Testis (tissue), 2 donors: ENCODE measurements at regions not wholly inside any gene's neighbourhood (a gene's known extent, or its start where the extent isn't known, plus 50 kb on each side); places are given as distances from the start of the nearest gene placed in this dataset.

Source experiments
- DNase-seq: peaks from one replicate; pipeline ENCODE4 v3.0.0-alpha.2; 2019
- H3K27ac ChIP-seq, 2 donors: fragments of 200-600 bp; sonication (generic); one replicate each; pipeline ENCODE4 v1.5.1; 2019
- H3K27me3 ChIP-seq: fragments of 200-600 bp; sonication (generic); one replicate; pipeline ENCODE4 v1.5.1; 2019
- H3K36me3 ChIP-seq: fragments of 200-600 bp; sonication (generic); one replicate; pipeline ENCODE4 v1.5.1; 2017; ENCODE audit warnings: low read depth; ENCODE audit errors: missing control alignments
- H3K4me1 ChIP-seq: fragments of 200-600 bp; sonication (generic); one replicate; pipeline ENCODE4 v1.5.1; 2019
- H3K4me3 ChIP-seq, 2 donors: fragments of 200-600 bp; sonication (generic); one replicate each; pipeline ENCODE4 v1.5.1; 2017 to 2019
- H3K9me3 ChIP-seq: fragments of 200-600 bp; sonication (generic); one replicate; pipeline ENCODE4 v1.5.1; 2017
- CTCF ChIP-seq, 3 experiments: fragments of 450-650 bp in 2 of 3; fragments of 200-600 bp in 1 of 3; sonication (generic) in 1 of 3; IDR thresholded peaks; one replicate each; pipeline ENCODE4 v1.5.1; 2016 to 2019; ENCODE audit warnings: antibody characterized with exemption in 3 of 3, mild to moderate bottlenecking in 2 of 3, moderate library complexity in 1 of 3
- POLR2A ChIP-seq: fragments of 450-650 bp; IDR thresholded peaks from one replicate; pipeline ENCODE4 v1.6.1; 2017; ENCODE audit warnings: antibody characterized with exemption, mild to moderate bottlenecking, moderate library complexity
- WGBS, 2 donors: methylation state at CpG; one replicate each; pipeline ENCODE4 v1.1.5; 2018; 5-methylcytosine and 5-hydroxymethylcytosine counted together
- intact Hi-C: fragments of 100-400 bp; cut with DNase I; formaldehyde crosslinking; loops from one replicate; pipeline ENCODE4 v1.15.1; 2023; ENCODE audit warnings: low total_unique reads

- Histone ChIP-seq H3K4me1 (no peaks in the 10 kb centered on the region), H3K27ac (no peak overlapping the region), H3K36me3 (no peaks in the 10 kb centered on the region), H3K27me3 (no peaks in the 10 kb centered on the region), H3K9me3 (no peaks in the 10 kb centered on the region), H3K4me3 (no peak overlapping the region)
- WGBS, 2 donors = 68 to 88% methylated on average over 6 of the region's 6 CpGs
- TF ChIP-seq POLR2A (no peak), CTCF (IDR thresholded peaks at IDR 0.05) (no peak)
- intact Hi-C loops = no loop called here
- DNase-seq = no peak
These were observed 323.0 kb upstream of the SEMA6D start for GRCh38 chr15:47394286-47394809.

GRCh38 chr15:47395076-47395475, 322.2 kb upstream of the SEMA6D start:
- H3K36me3 ChIP-seq = no peaks in the 10 kb centered on the region
- no peak for DNase-seq
- H3K4me3 ChIP-seq = no peak overlapping the region
- H3K9me3 ChIP-seq = no peaks in the 10 kb centered on the region
- no peaks in the 10 kb centered on the region for H3K4me1 ChIP-seq
- H3K27me3 ChIP-seq = no peaks in the 10 kb centered on the region
- H3K27ac ChIP-seq = no peak overlapping the region
- intact Hi-C loops = no loop called here
- TF ChIP-seq CTCF (IDR thresholded peaks at IDR 0.05) = no peak
- no peak for TF ChIP-seq POLR2A

- intact Hi-C loops = no loop called here
- WGBS, 2 donors = 73 to 82% methylated on average over 2 of the region's 2 CpGs
- no peak overlapping the region for H3K27ac ChIP-seq
- H3K27me3 ChIP-seq = no peaks in the 10 kb centered on the region
- no peaks in the 10 kb centered on the region for H3K36me3 ChIP-seq
- H3K9me3 ChIP-seq = no peaks in the 10 kb centered on the region
- no peak for DNase-seq
- no peak overlapping the region for H3K4me3 ChIP-seq
- H3K4me1 ChIP-seq = no peaks in the 10 kb centered on the region
- TF ChIP-seq POLR2A = no peak
- TF ChIP-seq CTCF (IDR thresholded peaks at IDR 0.05) = no peak
These were observed 319.6 kb upstream of the SEMA6D start for GRCh38 chr15:47397655-47398054.

DNA sequence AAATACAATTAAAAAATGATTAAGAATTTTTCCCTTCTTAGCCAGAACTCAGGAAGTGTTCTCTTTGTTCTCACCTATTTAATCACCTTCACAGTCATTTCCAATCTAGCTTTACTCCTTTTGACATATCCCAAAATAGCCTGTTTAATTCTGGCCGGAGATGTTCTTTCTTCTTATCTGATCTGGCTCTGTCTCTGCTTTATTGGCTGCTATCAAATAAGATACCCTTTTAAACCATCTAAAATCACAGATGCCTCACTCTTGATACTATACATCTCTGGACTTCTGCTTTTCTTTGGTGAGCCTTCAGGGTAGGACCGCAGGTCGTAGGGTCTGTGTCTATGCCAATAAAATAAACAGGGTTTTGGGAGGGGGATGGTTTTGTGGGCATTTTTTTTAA, 319.2 kb upstream of the SEMA6D start:
- intact Hi-C loops = no loop called here
- DNase-seq = no peak
- no peaks in the 10 kb centered on the region for H3K36me3 ChIP-seq
- WGBS, 2 donors = 73 to 78% methylated on average over 3 of the region's 3 CpGs
- no peak overlapping the region for H3K27ac ChIP-seq
- no peak overlapping the region for H3K4me3 ChIP-seq
- no peaks in the 10 kb centered on the region for H3K27me3 ChIP-seq
- no peaks in the 10 kb centered on the region for H3K4me1 ChIP-seq
- TF ChIP-seq CTCF (IDR thresholded peaks at IDR 0.05) (no peak), POLR2A (no peak)
- no peaks in the 10 kb centered on the region for H3K9me3 ChIP-seq

GRCh38 chr15:47398594-47398993, 318.7 kb upstream of the SEMA6D start:
- no peak for DNase-seq
- H3K4me3 ChIP-seq = no peak overlapping the region
- intact Hi-C loops = no loop called here
- H3K9me3 ChIP-seq = no peaks in the 10 kb centered on the region
- H3K36me3 ChIP-seq = no peaks in the 10 kb centered on the region
- H3K27ac ChIP-seq = no peak overlapping the region
- H3K27me3 ChIP-seq = no peaks in the 10 kb centered on the region
- H3K4me1 ChIP-seq = no peaks in the 10 kb centered on the region
- WGBS, 2 donors = 74 to 79% methylated on average over 5 of the region's 5 CpGs
- TF ChIP-seq CTCF (IDR thresholded peaks at IDR 0.05) (no peak), POLR2A (no peak)
